HCT116 (cell line): ENCODE measurements at regions not wholly inside any gene's neighbourhood (a gene's known extent, or its start where the extent isn't known, plus 50 kb on each side); places are given as distances from the start of the nearest gene placed in this dataset.

Experiments
- ATAC-seq: fragments of 200-7000 bp; cut with Tn5 transposase; 2 replicates; pipeline ENCODE4 v1.9.1; 2020; ENCODE audit warnings: mild to moderate bottlenecking, moderate library complexity
- BruUV-seq: library from RNA; stranded (reverse); fragments of 400-500 nt; replicated peaks from 2 replicates; lab custom pipeline; 2021; lab: Mats Ljungman, UMichigan
- CTCF ChIA-PET: fragments of 300-600 bp; sonication (Branson Sonifier 250); formaldehyde crosslinking; loops from one replicate; lab custom pipeline; 2021; ENCODE audit warnings: antibody characterized with exemption; lab: Charles Lee
- POLR2A ChIA-PET: fragments of 300-600, 350-600 bp; sonication (Branson Sonifier 250); formaldehyde crosslinking; loops from one replicate; lab custom pipeline; 2021; ENCODE audit warnings: antibody characterized with exemption; lab: Charles Lee
- RAD21 ChIA-PET, 2 experiments: fragments of 300-600 bp; sonication (Branson Sonifier 250); formaldehyde crosslinking; loops; one replicate each; lab custom pipeline; 2023; ENCODE audit warnings: low total read pairs in 2 of 2; ENCODE audit not compliant: uncharacterized antibody in 2 of 2, unreplicated experiment in 2 of 2, low non-redundant PET in 1 of 2; lab: Charles Lee
- DNase-seq: peaks from one replicate; pipeline ENCODE4 v3.0.0-alpha.2; 2010; ENCODE audit warnings: low read depth, low spot score
- H2AFZ ChIP-seq: fragments of 200-600 bp; shearing (Covaris generic), sonication (generic); 2 replicates; pipeline ENCODE4 v1.6.1; 2017; ENCODE audit warnings: low read depth, mixed run types, mixed read lengths, antibody characterized with exemption, low read length; ENCODE audit not compliant: poor library complexity, severe bottlenecking
- H3K27ac ChIP-seq: 2 replicates; pipeline ENCODE4 v1.5.1; 2012; ENCODE audit warnings: low read depth, low read length
- H3K27me3 ChIP-seq: fragments of 200-600 bp; sonication (generic); 2 replicates; pipeline ENCODE4 v1.6.1; 2016; ENCODE audit warnings: mixed run types, low read length, mixed read lengths; ENCODE audit not compliant: insufficient read depth
- H3K36me3 ChIP-seq, 2 experiments: fragments of 200-500 bp in 1 of 2; fragments of 200-600 bp in 1 of 2; sonication (Bioruptor generic) in 1 of 2; sonication (generic) in 1 of 2; 2 replicates each; pipeline versions ENCODE4 v1.5.1 to v1.6.1; 2014 to 2016; ENCODE audit warnings: low read length in 2 of 2, inconsistent platforms in 1 of 2, mixed read lengths in 1 of 2, mixed run types in 1 of 2; ENCODE audit not compliant: insufficient read depth in 2 of 2, control insufficient read depth in 1 of 2
- H3K4me1 ChIP-seq, 2 experiments: fragments of 200-600 bp in 1 of 2; sonication (generic) in 1 of 2; 2 replicates each; pipeline versions ENCODE4 v1.5.1 to v1.6.1; 2012 to 2017; ENCODE audit warnings: low read length in 2 of 2, inconsistent platforms in 1 of 2, mild to moderate bottlenecking in 1 of 2, mixed read lengths in 1 of 2, mixed run types in 1 of 2, moderate library complexity in 1 of 2; ENCODE audit not compliant: insufficient read depth in 2 of 2, control insufficient read depth in 1 of 2
- H3K4me2 ChIP-seq: fragments of 200-600 bp; sonication (generic); 2 replicates; pipeline ENCODE4 v1.6.1; 2017; ENCODE audit warnings: mixed run types, low read length, mixed read lengths
- H3K4me3 ChIP-seq, 2 experiments: fragments of 200-600 bp in 1 of 2; sonication (generic) in 1 of 2; replicated peaks in 1 of 2; 2 replicates each; pipeline ENCODE4 v1.5.1; 2011 to 2016; ENCODE audit warnings: low read length in 2 of 2, control low read depth in 1 of 2, low read depth in 1 of 2, mild to moderate bottlenecking in 1 of 2, mixed read lengths in 1 of 2, mixed run types in 1 of 2
- H3K79me2 ChIP-seq: fragments of 200-600 bp; sonication (generic); 2 replicates; pipeline ENCODE4 v1.6.1; 2017; ENCODE audit warnings: mild to moderate bottlenecking, mixed run types, low read length, moderate library complexity, mixed read lengths; ENCODE audit not compliant: insufficient read depth
- H3K9ac ChIP-seq: fragments of 200-600 bp; sonication (generic); 2 replicates; pipeline ENCODE4 v1.6.1; 2016; ENCODE audit warnings: low read length, mixed read lengths
- H3K9me2 ChIP-seq: fragments of 200-600 bp; sonication (generic), shearing (Covaris generic); 2 replicates; pipeline ENCODE4 v1.6.1; 2017; ENCODE audit warnings: mixed run types, mild to moderate bottlenecking, moderate library complexity; ENCODE audit not compliant: insufficient read depth
- H3K9me3 ChIP-seq, 2 experiments: fragments of 200-500 bp in 1 of 2; fragments of 200-600 bp in 1 of 2; sonication (Bioruptor generic) in 1 of 2; sonication (generic) in 1 of 2; 2 replicates each; pipeline ENCODE4 v1.6.1; 2014 to 2017; ENCODE audit warnings: low read length in 2 of 2, mixed read lengths in 2 of 2, inconsistent platforms in 1 of 2, low read depth in 1 of 2, mild to moderate bottlenecking in 1 of 2, mixed run types in 1 of 2, moderate library complexity in 1 of 2; ENCODE audit not compliant: control insufficient read depth in 1 of 2, insufficient read depth in 1 of 2
- H4K20me1 ChIP-seq: fragments of 200-600 bp; sonication (generic), shearing (Covaris generic); 2 replicates; pipeline ENCODE4 v1.6.1; 2017; ENCODE audit warnings: mixed run types, mild to moderate bottlenecking, moderate library complexity; ENCODE audit not compliant: insufficient read depth
- CTCF ChIP-seq, 3 experiments: fragments of 200-600 bp in 1 of 3; sonication (generic) in 1 of 3; IDR thresholded peaks in 2 of 3; conservative IDR thresholded peaks in 1 of 3; 2 replicates each; pipeline ENCODE4 v1.5.1; 2012 to 2017; ENCODE audit warnings: low read depth in 2 of 3, low read length in 2 of 3, antibody characterized with exemption in 1 of 3, borderline replicate concordance in 1 of 3, control low read depth in 1 of 3, mild to moderate bottlenecking in 1 of 3, mixed read lengths in 1 of 3, mixed run types in 1 of 3, moderate library complexity in 1 of 3; ENCODE audit not compliant: insufficient read depth in 1 of 3
- EGR1 ChIP-seq: IDR thresholded peaks from 2 replicates; pipeline ENCODE4 v1.6.1; 2012; ENCODE audit warnings: low read depth
- ELF1 ChIP-seq: IDR thresholded peaks from 2 replicates; pipeline ENCODE4 v1.6.1; 2012; ENCODE audit warnings: low read depth, borderline replicate concordance
- EZH2phosphoT487 ChIP-seq: fragments of 200-600 bp; IDR thresholded peaks from 2 replicates; pipeline ENCODE4 v1.6.1; 2018; ENCODE audit warnings: antibody characterized with exemption, borderline replicate concordance
- JUND ChIP-seq: IDR thresholded peaks from 2 replicates; pipeline ENCODE4 v1.6.1; 2012
- MAX ChIP-seq: IDR thresholded peaks from 2 replicates; pipeline ENCODE4 v1.6.1; 2012
- RAD21 ChIP-seq: IDR thresholded peaks from 2 replicates; pipeline ENCODE4 v1.6.1; 2012; ENCODE audit warnings: low read depth, mild to moderate bottlenecking
- SIN3A ChIP-seq: IDR thresholded peaks from 2 replicates; pipeline ENCODE4 v1.6.1; 2012; ENCODE audit warnings: low read depth
- SP1 ChIP-seq: IDR thresholded peaks from 2 replicates; pipeline ENCODE4 v1.6.1; 2012; ENCODE audit warnings: low read depth
- intact Hi-C: fragments of 100-400 bp; cut with micrococcal nuclease; formaldehyde crosslinking; loops from 2 replicates; pipeline ENCODE4 v1.10.0; 2022

GRCh38 chr12:16495196-16495595 is 110.8 kb downstream of the LMO3 start:
- intact Hi-C loops: no loop called here
- H3K4me1 ChIP-seq: no peaks in the 10 kb centered on the region
- POLR2A ChIA-PET: no interaction called here
- H3K9me2 ChIP-seq: no peaks in the 10 kb centered on the region
- RAD21 ChIA-PET: no interaction called here
- H3K27me3 ChIP-seq: no peaks in the 10 kb centered on the region
- no peak overlapping the region for H3K4me3 ChIP-seq
- no peak overlapping the region for H2AFZ ChIP-seq
- H3K9me3 ChIP-seq: no peaks in the 10 kb centered on the region
- H3K79me2 ChIP-seq: no peaks in the 10 kb centered on the region
- no peak for DNase-seq
- no peak overlapping the region for H3K27ac ChIP-seq
- ATAC-seq: no peak
- CTCF ChIA-PET: no interaction called here
- H3K4me2 ChIP-seq: no peak overlapping the region
- H3K36me3 ChIP-seq: no peaks in the 10 kb centered on the region
- TF ChIP-seq EZH2phosphoT487 (no peak), JUND (no peak), ELF1 (no peak), SIN3A (no peak), SP1 (no peak), EGR1 (no peak), MAX (no peak), CTCF (IDR thresholded peaks at IDR 0.05 in 2 of 3, conservative IDR thresholded peaks at IDR 0.05 in 1 of 3; ENCODE audit: borderline replicate concordance in 1 of 3, insufficient read depth in 1 of 3, low read depth in 2 of 3, low read length in 2 of 3) (no peak), RAD21 (no peak)
- no peaks in the 10 kb centered on the region for H4K20me1 ChIP-seq
- no peak overlapping the region for H3K9ac ChIP-seq
- no TSS peak for BruUV-seq
